ENCODE measurements at regions not wholly inside any gene's neighbourhood (a gene's known extent, or its start where the extent isn't known, plus 50 kb on each side); places are given as distances from the start of the nearest gene placed in this dataset.

- intact Hi-C loops (cut with DNase I), result no loop called here
- WGBS, 3 donors, result 95 to 97% (median 97%) methylated on average over 6 of the region's 6 CpGs
- H3K4me3 ChIP-seq, result no peak overlapping the region
- no peaks in the 10 kb centered on the region for H3K9me3 ChIP-seq
- H3K4me1 ChIP-seq (ENCODE audit: insufficient read depth), result peaks cover 13% of the 10 kb centered on the region
- TF ChIP-seq POLR2A (IDR thresholded peaks at IDR 0.05), result no peak
- no peak for TF ChIP-seq CTCF (IDR thresholded peaks at IDR 0.05)
- no peak for TF ChIP-seq EP300 (IDR thresholded peaks at IDR 0.05)
- DNase-seq, result no peak
- H3K36me3 ChIP-seq, result no peaks in the 10 kb centered on the region
- H3K27ac ChIP-seq, result no peak overlapping the region
- no peaks in the 10 kb centered on the region for H3K27me3 ChIP-seq
Measured at GRCh38 chr9:16248822-16249221, 621.6 kb downstream of the BNC2 start.

GRCh38 chr9:16252616-16253015 is 617.9 kb downstream of the BNC2 start:
- no peaks in the 10 kb centered on the region for H3K36me3 ChIP-seq
- no peak for TF ChIP-seq EP300 (IDR thresholded peaks at IDR 0.05)
- no peak for TF ChIP-seq POLR2A (IDR thresholded peaks at IDR 0.05)
- DNase-seq, result no peak
- no peak overlapping the region for H3K4me3 ChIP-seq
- WGBS, 3 donors, result 15 to 22% (median 17%) methylated on average over 5 of the region's 5 CpGs
- H3K27ac ChIP-seq, result peak overlapping the region in 1 of 2 donors; percentile 27
- H3K27me3 ChIP-seq, result no peaks in the 10 kb centered on the region
- intact Hi-C loops (cut with DNase I), result loop anchor here in 1 of 4 donors (5.0 kb wide), 1 partner anchor 40 kb away; no protein-coding TSS in a partner anchor
- no peaks in the 10 kb centered on the region for H3K9me3 ChIP-seq
- H3K4me1 ChIP-seq (ENCODE audit: insufficient read depth), result peaks cover 10% of the 10 kb centered on the region

- intact Hi-C loops (cut with DNase I), result loop anchor here in 2 of 4 donors (5.0 kb wide), 1 partner anchor 42 kb away; no protein-coding TSS in a partner anchor
- 82 to 93% (median 89%) methylated on average over 4 of the region's 4 CpGs for WGBS, 3 donors
- no peaks in the 10 kb centered on the region for H3K36me3 ChIP-seq
- H3K27me3 ChIP-seq, result no peaks in the 10 kb centered on the region
- H3K4me3 ChIP-seq, result no peak overlapping the region
- DNase-seq, result no peak
- H3K4me1 ChIP-seq (ENCODE audit: insufficient read depth), result peaks cover 18% of the 10 kb centered on the region
- TF ChIP-seq POLR2A (IDR thresholded peaks at IDR 0.05) (no peak), EP300 (IDR thresholded peaks at IDR 0.05) (no peak), CTCF (IDR thresholded peaks at IDR 0.05) (no peak)
- no peaks in the 10 kb centered on the region for H3K9me3 ChIP-seq
- H3K27ac ChIP-seq, result no peak overlapping the region
Measured at GRCh38 chr9:16254674-16255073, 615.8 kb downstream of the BNC2 start.

DNA sequence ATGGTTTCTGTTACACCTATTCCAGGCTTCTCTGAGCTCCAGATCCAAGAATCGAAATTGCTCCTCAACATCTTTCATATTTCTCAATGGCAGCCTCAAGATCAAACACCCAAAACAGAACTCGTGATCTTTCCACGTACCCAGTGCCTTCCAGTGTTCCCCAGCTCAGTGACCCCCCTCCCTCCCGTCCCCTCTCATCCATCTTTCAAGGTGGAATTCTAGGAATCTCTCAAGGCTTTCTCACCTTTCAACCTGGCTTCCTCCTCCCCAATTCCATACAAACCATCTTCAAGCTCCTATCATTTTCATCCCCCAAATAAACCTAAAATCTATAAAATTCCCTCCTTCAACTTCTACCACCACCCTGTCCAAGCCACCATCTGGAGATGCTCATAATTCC is 615.3 kb downstream of the BNC2 start:
- Histone ChIP-seq H3K4me1 (ENCODE audit: insufficient read depth) (peaks cover 19% of the 10 kb centered on the region), H3K4me3 (no peak overlapping the region), H3K36me3 (no peaks in the 10 kb centered on the region), H3K9me3 (no peaks in the 10 kb centered on the region), H3K27me3 (no peaks in the 10 kb centered on the region), H3K27ac (no peak overlapping the region)
- no peak for TF ChIP-seq CTCF (IDR thresholded peaks at IDR 0.05)
- no peak for TF ChIP-seq EP300 (IDR thresholded peaks at IDR 0.05)
- TF ChIP-seq POLR2A (IDR thresholded peaks at IDR 0.05), result no peak
- intact Hi-C loops (cut with DNase I), result loop anchor here in 1 of 4 donors (5.0 kb wide), 1 partner anchor 43 kb away; no protein-coding TSS in a partner anchor
- no peak for DNase-seq
- WGBS, 3 donors, result 86 to 92% (median 89%) methylated on average over 4 of the region's 4 CpGs

DNA sequence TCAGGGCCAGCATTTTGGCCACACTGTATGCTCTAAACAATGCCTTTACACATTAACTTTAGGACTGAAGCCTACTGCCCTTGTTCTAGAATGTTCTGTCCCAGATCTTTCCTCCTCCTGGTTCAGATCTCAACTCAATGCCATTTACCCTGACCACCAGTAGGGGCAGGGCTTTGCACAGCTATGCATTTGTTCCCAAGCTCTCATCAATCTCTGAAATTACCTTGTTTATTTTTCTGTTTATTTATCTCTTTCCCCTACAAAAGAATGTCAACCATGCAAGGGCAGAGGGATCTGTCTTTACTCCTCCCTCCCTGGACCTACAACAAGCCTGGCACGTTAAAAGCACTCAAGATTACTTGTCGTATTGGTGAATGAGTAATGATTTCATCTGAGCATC is 612.9 kb downstream of the BNC2 start:
- H3K9me3 ChIP-seq, result no peaks in the 10 kb centered on the region
- WGBS, 3 donors, result 27 to 46% (median 38%) methylated on average over 2 of the region's 2 CpGs
- H3K4me3 ChIP-seq, result no peak overlapping the region
- DNase-seq, result no peak
- peaks cover 15% of the 10 kb centered on the region for H3K4me1 ChIP-seq (ENCODE audit: insufficient read depth)
- peak overlapping the region in 1 of 2 donors; percentile 17 for H3K27ac ChIP-seq
- intact Hi-C loops (cut with DNase I), result loop anchor here in 1 of 4 donors (5.0 kb wide), 1 partner anchor 45 kb away; no protein-coding TSS in a partner anchor
- H3K27me3 ChIP-seq, result no peaks in the 10 kb centered on the region
- H3K36me3 ChIP-seq, result no peaks in the 10 kb centered on the region
- TF ChIP-seq POLR2A (IDR thresholded peaks at IDR 0.05) (no peak), CTCF (IDR thresholded peaks at IDR 0.05) (peak in 2 of 3 donors; percentile 19 to 24), EP300 (IDR thresholded peaks at IDR 0.05) (no peak)

All from ovary (tissue), 7 donors.